Spleen (tissue), 11 donors: ENCODE measurements at regions not wholly inside any gene's neighbourhood (a gene's known extent, or its start where the extent isn't known, plus 50 kb on each side); places are given as distances from the start of the nearest gene placed in this dataset.

Source experiments
- DNase-seq: peaks from one replicate; pipeline ENCODE4 v3.0.0-alpha.2; 2020
- H3K27ac ChIP-seq, 8 donors: fragments of 200-600 bp; sonication (generic) in 7 of 8; 1 replicate in 4 of 8; 2 replicates in 4 of 8; pipeline versions ENCODE4 v1.5.0 to v1.8.0; 2016 to 2021; ENCODE audit warnings: inconsistent platforms in 4 of 8, mild to moderate bottlenecking in 4 of 8, moderate library complexity in 1 of 8
- H3K27me3 ChIP-seq, 7 donors: fragments of 200-600 bp; sonication (generic) in 6 of 7; replicated peaks in 1 of 7; 1 replicate in 4 of 7; 2 replicates in 3 of 7; pipeline versions ENCODE4 v1.5.0 to v1.8.0; 2016 to 2021; ENCODE audit warnings: inconsistent platforms in 3 of 7, mild to moderate bottlenecking in 1 of 7
- H3K36me3 ChIP-seq, 6 donors: fragments of 200-600 bp; sonication (generic) in 5 of 6; 1 replicate in 4 of 6; 2 replicates in 2 of 6; pipeline versions ENCODE4 v1.5.0 to v1.8.0; 2016 to 2021; ENCODE audit warnings: inconsistent platforms in 2 of 6
- H3K4me1 ChIP-seq, 6 donors: fragments of 200-600 bp; sonication (generic) in 5 of 6; 1 replicate in 3 of 6; 2 replicates in 3 of 6; pipeline versions ENCODE4 v1.5.0 to v1.8.0; 2016 to 2021; ENCODE audit warnings: inconsistent platforms in 3 of 6
- H3K4me3 ChIP-seq, 8 donors: fragments of 200-600 bp; sonication (generic) in 7 of 8; 1 replicate in 4 of 8; 2 replicates in 4 of 8; pipeline versions ENCODE4 v1.5.0 to v1.8.0; 2016 to 2021; ENCODE audit warnings: inconsistent platforms in 4 of 8, mild to moderate bottlenecking in 4 of 8, moderate library complexity in 2 of 8
- H3K9me3 ChIP-seq, 8 donors: fragments of 200-600 bp; sonication (generic) in 7 of 8; 1 replicate in 4 of 8; 2 replicates in 4 of 8; pipeline versions ENCODE4 v1.5.0 to v1.8.0; 2016 to 2021; ENCODE audit warnings: inconsistent platforms in 4 of 8
- POLR2A ChIP-seq, 3 donors: fragments of 450-650 bp; IDR thresholded peaks; one replicate each; pipeline ENCODE4 v1.5.1; 2017; ENCODE audit warnings: antibody characterized with exemption in 3 of 3, mild to moderate bottlenecking in 1 of 3
- POLR2AphosphoS5 ChIP-seq, 3 donors: sonication (generic); formaldehyde crosslinking; IDR thresholded peaks; one replicate each; pipeline ENCODE4 v1.5.1; 2017; ENCODE audit warnings: antibody characterized with exemption in 3 of 3
- WGBS, 5 donors: extraction: QIAGEN DNeasy Blood & Tissue Kit in 3 of 5; methylation state at CpG; one replicate each; pipeline versions ENCODE4 v1.1.5 to v1.1.7; 2013 to 2018; 5-methylcytosine and 5-hydroxymethylcytosine counted together
- intact Hi-C: fragments of 100-400 bp; cut with DNase I; formaldehyde crosslinking; loops from one replicate; pipeline ENCODE4 v1.15.0; 2023; ENCODE audit warnings: low total_unique reads
- TF ChIP-seq, protein P1 (sequence below), 11 experiments: fragments of 200-600 bp in 7 of 11; fragments of 450-650 bp in 4 of 11; sonication (generic) in 4 of 11; IDR thresholded peaks in 8 of 11; conservative IDR thresholded peaks in 3 of 11; 1 replicate in 7 of 11; 2 replicates in 4 of 11; pipeline versions ENCODE4 v1.4.0 to v1.8.0; 2016 to 2021; ENCODE audit warnings: antibody characterized with exemption in 11 of 11, inconsistent platforms in 4 of 11, mild to moderate bottlenecking in 1 of 11
- donor health status: healthy with polysubstance abuse.
- donor health status: DM: no; HTN: no; CAD: no; lungs with moderate emphysema.
- donor health status: DM: no; HTN: no; CAD: no.
- donor health status: Bipolar disorder and iron deficiency.
- donor health status: healthy.
- donor health status: DM: no; HTN: no; CAD: no.
- donor health status: DM: yes; HTN: yes; CAD: no.

DNA sequence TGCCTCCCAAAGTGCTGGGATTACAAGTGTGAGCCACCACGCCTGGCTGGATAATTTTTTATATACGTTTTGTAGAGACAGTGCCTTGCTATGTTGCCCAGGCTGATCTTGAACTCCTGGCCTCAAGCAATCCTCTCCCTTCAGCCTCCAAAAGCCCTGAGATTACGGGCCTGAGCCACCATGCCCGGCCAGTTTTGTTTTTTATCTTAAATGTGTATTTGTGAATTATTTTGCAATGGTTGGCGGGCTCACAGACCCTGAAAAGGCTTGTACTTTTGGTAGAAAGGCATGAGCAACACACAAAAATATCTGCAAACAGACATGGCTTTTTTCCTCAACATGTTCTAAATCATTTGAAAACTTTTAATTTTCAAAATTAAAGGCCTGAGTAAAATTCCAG is 73.4 kb upstream of the TMEM18 start:
- Histone ChIP-seq H3K36me3 (no peaks in the 10 kb centered on the region), H3K4me1 (no peaks in the 10 kb centered on the region), H3K27me3 (peaks cover 0 to 25% (median 0%) of the 10 kb centered on the region in 7 donors), H3K27ac (no peak overlapping the region), H3K4me3 (no peak overlapping the region), H3K9me3 (peaks cover 0 to under 1% (median 0%) of the 10 kb centered on the region in 8 donors)
- intact Hi-C loops: no loop called here
- no peak for TF ChIP-seq POLR2AphosphoS5 (IDR thresholded peaks at IDR 0.05)
- WGBS, 5 donors: 80 to 91% (median 82%) methylated on average over 5 of the region's 5 CpGs
- no peak for DNase-seq

DNA sequence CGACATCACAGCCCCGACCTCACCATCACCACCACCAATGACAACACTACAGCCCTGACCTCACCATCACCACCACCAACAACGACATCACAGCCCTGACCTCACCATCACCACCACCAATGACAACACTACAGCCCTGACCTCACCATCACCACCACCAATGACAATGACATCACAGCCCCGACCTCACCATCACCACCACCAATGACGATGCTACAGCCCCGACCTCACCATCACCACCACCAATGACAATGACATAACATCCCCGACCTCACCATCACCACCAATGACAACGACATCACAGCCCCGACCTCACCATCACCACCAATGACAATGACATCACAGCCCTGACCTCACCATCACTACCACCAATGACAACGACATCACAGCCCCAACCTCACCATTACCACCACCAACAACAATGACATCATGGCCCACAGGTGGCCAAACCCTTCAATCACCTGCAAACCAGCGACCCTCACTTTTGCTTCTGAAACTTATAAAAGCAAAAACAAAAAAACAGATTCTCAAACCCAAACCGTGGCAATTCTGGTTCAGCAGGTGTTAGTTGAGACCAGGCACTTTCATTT is 70.7 kb upstream of the TMEM18 start:
- H3K36me3 ChIP-seq: no peaks in the 10 kb centered on the region
- H3K4me3 ChIP-seq: no peak overlapping the region
- no peak overlapping the region for H3K27ac ChIP-seq
- TF ChIP-seq POLR2AphosphoS5 (IDR thresholded peaks at IDR 0.05) (no peak), POLR2A (IDR thresholded peaks at IDR 0.05) (no peak)
- TF ChIP-seq, protein P1, sequence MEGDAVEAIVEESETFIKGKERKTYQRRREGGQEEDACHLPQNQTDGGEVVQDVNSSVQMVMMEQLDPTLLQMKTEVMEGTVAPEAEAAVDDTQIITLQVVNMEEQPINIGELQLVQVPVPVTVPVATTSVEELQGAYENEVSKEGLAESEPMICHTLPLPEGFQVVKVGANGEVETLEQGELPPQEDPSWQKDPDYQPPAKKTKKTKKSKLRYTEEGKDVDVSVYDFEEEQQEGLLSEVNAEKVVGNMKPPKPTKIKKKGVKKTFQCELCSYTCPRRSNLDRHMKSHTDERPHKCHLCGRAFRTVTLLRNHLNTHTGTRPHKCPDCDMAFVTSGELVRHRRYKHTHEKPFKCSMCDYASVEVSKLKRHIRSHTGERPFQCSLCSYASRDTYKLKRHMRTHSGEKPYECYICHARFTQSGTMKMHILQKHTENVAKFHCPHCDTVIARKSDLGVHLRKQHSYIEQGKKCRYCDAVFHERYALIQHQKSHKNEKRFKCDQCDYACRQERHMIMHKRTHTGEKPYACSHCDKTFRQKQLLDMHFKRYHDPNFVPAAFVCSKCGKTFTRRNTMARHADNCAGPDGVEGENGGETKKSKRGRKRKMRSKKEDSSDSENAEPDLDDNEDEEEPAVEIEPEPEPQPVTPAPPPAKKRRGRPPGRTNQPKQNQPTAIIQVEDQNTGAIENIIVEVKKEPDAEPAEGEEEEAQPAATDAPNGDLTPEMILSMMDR (IDR thresholded peaks at IDR 0.05 in 8 of 11, conservative IDR thresholded peaks at IDR 0.05 in 3 of 11): no peak
- 74 to 94% (median 88%) methylated on average over 12 of the region's 12 CpGs for WGBS, 5 donors
- H3K9me3 ChIP-seq: peaks cover 0 to 6% (median 0%) of the 10 kb centered on the region in 8 donors
- H3K27me3 ChIP-seq: peaks cover 0 to 12% (median 0%) of the 10 kb centered on the region in 7 donors
- no peak for DNase-seq
- H3K4me1 ChIP-seq: no peaks in the 10 kb centered on the region
- intact Hi-C loops: no loop called here

DNA sequence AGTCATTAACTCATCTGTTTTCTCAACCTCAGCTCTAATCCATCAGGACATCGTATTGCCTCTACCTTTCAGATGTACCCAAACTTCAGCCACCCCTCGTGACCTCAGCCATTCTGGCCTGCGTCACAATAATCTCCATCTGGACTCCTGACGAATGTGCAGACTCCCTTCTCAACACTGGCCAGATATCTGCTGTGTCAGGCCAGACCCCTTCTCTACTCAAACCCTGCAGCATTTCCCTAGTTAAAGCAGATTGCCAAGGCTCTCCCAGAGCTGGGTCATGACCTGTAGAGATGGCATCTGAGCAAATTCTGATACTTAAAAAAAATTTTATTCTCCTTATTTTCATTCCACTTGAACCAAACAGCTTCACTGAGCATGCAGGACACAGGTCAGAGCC is 69.5 kb upstream of the TMEM18 start:
- Histone ChIP-seq H3K4me3 (no peak overlapping the region), H3K36me3 (no peaks in the 10 kb centered on the region), H3K4me1 (no peaks in the 10 kb centered on the region), H3K27ac (no peak overlapping the region), H3K27me3 (peaks cover 0 to 8% (median 0%) of the 10 kb centered on the region in 7 donors), H3K9me3 (peaks cover 0 to 6% (median 0%) of the 10 kb centered on the region in 8 donors)
- WGBS, 5 donors: 68 to 82% (median 75%) methylated on average over 4 of the region's 4 CpGs
- no peak for DNase-seq
- TF ChIP-seq POLR2AphosphoS5 (IDR thresholded peaks at IDR 0.05): no peak
- TF ChIP-seq POLR2A (IDR thresholded peaks at IDR 0.05): no peak
- TF ChIP-seq, protein P1 (IDR thresholded peaks at IDR 0.05 in 8 of 11, conservative IDR thresholded peaks at IDR 0.05 in 3 of 11): no peak
- intact Hi-C loops: no loop called here

DNA sequence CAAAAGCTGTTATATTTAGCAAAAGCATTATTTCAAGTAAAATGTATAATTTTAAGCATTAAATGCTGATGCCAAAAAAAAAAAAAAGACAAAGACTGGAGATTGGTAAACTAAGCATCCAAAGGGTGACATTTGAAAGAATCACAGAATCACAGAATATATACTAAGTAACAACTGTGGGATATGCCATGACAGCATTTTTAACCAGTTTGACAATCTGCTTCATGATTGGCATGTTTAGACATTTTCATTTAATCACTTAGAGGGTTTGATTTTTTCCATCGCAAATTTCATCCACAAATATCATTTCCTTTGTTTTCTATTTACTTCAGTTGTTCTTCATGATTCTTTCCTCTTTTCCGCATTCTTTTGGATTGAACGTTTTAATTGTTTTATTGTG is 66.9 kb upstream of the TMEM18 start:
- Histone ChIP-seq H3K9me3 (peaks cover 0 to 6% (median 0%) of the 10 kb centered on the region in 8 donors), H3K36me3 (no peaks in the 10 kb centered on the region), H3K27me3 (peaks cover 0 to 32% (median 12%) of the 10 kb centered on the region in 7 donors), H3K4me1 (peaks cover 0 to 19% (median 13%) of the 10 kb centered on the region in 6 donors), H3K4me3 (no peak overlapping the region), H3K27ac (no peak overlapping the region)
- 58 to 89% (median 82%) methylated on average over 3 of the region's 3 CpGs for WGBS, 5 donors
- TF ChIP-seq POLR2AphosphoS5 (IDR thresholded peaks at IDR 0.05): no peak
- TF ChIP-seq POLR2A (IDR thresholded peaks at IDR 0.05): no peak
- TF ChIP-seq, protein P1 (IDR thresholded peaks at IDR 0.05 in 8 of 11, conservative IDR thresholded peaks at IDR 0.05 in 3 of 11): no peak
- no peak for DNase-seq
- intact Hi-C loops: no loop called here
